ENCODE measurements at regions not wholly inside any gene's neighbourhood (a gene's known extent, or its start where the extent isn't known, plus 50 kb on each side); places are given as distances from the start of the nearest gene placed in this dataset.

DNA sequence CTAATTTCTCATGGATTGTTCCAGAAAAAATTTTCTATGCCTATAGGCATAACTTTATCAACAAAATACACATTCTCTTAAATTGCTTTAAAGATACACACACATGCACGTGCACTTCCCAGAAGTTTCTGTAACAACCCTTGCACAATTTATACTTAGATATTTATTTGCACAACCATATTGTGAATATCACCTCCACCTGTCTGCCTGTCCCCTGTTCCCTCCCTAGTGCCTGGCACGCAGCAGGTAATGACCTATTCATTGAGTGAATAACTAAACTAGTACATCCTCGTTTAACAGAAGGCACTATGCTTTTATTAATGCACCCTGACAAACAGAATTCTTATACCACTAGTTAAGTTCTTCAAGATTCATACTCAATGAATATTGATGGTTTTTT lies 198.9 kb downstream of the BCAS1 start:
- no peak for DNase-seq (ENCODE audit: low read depth in 1 of 2, low spot score in 1 of 2)
- Histone ChIP-seq H3K27me3 (no peaks in the 10 kb centered on the region), H3K9me3 (ENCODE audit: low read depth) (no peaks in the 10 kb centered on the region), H3K36me3 (no peaks in the 10 kb centered on the region), H3K4me1 (ENCODE audit: low read depth) (peaks cover 14% of the 10 kb centered on the region), H3K27ac (no peak overlapping the region), H3K4me3 (no peak overlapping the region)
- TF ChIP-seq, protein P1, sequence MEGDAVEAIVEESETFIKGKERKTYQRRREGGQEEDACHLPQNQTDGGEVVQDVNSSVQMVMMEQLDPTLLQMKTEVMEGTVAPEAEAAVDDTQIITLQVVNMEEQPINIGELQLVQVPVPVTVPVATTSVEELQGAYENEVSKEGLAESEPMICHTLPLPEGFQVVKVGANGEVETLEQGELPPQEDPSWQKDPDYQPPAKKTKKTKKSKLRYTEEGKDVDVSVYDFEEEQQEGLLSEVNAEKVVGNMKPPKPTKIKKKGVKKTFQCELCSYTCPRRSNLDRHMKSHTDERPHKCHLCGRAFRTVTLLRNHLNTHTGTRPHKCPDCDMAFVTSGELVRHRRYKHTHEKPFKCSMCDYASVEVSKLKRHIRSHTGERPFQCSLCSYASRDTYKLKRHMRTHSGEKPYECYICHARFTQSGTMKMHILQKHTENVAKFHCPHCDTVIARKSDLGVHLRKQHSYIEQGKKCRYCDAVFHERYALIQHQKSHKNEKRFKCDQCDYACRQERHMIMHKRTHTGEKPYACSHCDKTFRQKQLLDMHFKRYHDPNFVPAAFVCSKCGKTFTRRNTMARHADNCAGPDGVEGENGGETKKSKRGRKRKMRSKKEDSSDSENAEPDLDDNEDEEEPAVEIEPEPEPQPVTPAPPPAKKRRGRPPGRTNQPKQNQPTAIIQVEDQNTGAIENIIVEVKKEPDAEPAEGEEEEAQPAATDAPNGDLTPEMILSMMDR (IDR thresholded peaks at IDR 0.05; ENCODE audit: low read depth, low read length): no peak

DNA sequence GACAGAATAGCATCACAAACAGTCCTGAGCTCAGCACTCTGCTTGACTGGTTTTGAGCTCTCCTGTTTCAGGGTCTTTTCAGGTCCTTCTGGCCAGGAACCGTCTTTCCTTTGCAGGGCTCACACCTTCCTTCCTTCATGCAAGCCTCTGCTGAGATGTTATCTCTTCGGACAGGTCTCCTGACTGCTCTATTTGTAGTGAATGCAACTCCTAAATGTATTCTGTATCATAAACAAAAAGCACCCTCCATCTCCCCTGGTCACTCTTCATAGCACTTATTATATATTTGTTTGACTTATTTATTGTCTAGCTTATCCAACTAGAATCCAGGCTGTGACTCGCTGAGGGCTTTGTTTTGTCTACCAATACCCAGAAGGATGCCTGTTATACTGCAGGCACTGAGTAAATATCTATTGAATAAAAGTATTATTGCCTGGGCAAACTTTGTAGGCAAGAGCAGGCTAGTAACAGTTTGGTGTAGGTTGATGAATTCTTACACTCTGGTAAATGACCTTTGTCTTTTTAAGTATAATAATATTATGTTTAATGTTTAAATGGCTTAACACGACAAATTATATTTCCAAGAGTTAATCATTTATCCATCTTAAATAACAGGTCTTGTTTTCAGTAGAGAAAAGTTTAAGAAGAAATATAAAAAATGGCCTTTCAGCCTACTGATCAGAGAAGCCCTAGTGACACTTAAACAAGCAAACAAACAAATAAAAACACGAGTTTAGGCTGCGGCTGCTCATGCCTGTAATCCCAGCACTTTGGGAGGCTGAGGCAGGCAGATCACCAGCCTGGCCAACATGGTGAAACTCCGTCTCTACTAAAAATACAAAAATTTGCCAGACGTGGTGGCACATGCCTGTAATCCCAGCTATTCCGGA lies 199.7 kb downstream of the BCAS1 start:
- Histone ChIP-seq H3K27me3 (no peaks in the 10 kb centered on the region), H3K4me1 (ENCODE audit: low read depth) (peaks cover 23% of the 10 kb centered on the region), H3K9me3 (ENCODE audit: low read depth) (no peaks in the 10 kb centered on the region), H3K36me3 (no peaks in the 10 kb centered on the region), H3K4me3 (no peak overlapping the region), H3K27ac (no peak overlapping the region)
- TF ChIP-seq, protein P1 (IDR thresholded peaks at IDR 0.05; ENCODE audit: low read depth, low read length): no peak
- no peak for DNase-seq (ENCODE audit: low read depth in 1 of 2, low spot score in 1 of 2)

DNA sequence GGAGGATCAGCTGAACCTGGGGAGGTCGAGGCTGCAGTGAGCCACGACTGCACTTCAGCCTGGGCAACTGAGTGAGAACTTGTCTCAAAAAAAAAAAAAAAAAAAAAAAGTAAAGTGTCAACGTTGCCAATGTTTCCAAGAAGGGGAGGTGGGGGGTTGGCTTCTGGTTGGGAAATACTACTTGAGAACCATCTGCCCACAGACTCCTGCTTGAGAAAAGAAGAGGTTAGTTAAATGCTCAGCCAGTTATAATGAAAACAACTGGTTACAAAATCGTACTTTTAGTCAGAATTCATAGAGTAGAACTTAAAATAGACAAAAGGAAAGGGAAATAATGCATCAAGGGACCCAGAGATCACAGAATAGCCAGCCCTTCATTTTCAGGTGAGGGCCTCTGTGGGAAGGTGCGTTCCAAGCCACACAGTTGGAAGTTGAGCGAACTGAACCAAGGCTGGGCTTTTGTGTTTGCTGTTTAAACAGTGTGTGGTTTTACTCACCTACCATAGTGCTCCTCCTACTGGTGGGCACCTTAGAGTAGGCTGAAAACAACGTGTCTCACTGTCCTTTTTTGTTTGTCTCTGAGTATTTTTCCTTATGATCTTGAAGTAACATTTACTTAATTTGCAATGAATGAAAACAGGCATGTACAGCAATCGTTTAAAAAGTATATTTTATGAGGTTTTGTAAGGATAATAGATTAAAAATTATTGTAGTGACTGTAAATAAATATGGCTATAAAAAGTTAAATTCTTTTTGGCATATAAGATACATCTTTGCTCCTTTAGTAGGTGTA lies 200.7 kb downstream of the BCAS1 start:
- Histone ChIP-seq H3K36me3 (no peaks in the 10 kb centered on the region), H3K4me1 (ENCODE audit: low read depth) (peaks cover 32% of the 10 kb centered on the region), H3K9me3 (ENCODE audit: low read depth) (no peaks in the 10 kb centered on the region), H3K4me3 (no peak overlapping the region), H3K27ac (peak overlapping the region; percentile 11), H3K27me3 (no peaks in the 10 kb centered on the region)
- TF ChIP-seq, protein P1 (IDR thresholded peaks at IDR 0.05; ENCODE audit: low read depth, low read length): peak; percentile 88
- DNase-seq (ENCODE audit: low read depth in 1 of 2, low spot score in 1 of 2): peak; percentile 83

DNA sequence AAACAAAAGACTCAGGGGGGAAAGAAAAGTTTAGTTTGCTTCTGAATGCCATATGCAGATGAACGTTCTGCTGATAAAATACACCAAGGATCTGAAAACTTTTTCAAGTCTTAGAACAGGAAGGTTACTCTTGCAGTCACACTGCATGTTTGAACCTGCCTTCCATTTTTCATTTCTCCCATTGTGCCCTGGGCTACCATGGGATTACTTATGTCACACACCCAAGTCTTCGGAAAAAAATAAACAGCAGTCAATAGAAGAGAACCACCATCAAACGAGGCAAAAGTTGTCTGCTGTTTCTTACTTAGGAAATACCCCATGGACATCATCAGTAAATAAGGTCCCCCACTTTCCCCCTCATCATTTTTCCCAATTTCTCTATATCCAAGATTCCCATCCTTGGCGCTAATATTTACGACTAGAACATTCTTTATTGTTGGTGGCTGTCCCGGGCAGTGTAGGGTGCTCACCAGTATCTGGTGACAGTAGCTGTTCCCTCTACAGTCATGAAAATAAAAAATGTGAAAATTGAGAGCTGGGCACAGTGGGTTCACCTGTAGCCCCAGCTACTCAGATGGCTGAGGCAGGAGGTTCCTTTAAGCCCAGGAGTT lies 202.5 kb downstream of the BCAS1 start:
- peak overlapping the region; percentile 73 for H3K27ac ChIP-seq
- no peaks in the 10 kb centered on the region for H3K27me3 ChIP-seq
- H3K36me3 ChIP-seq: no peaks in the 10 kb centered on the region
- no peaks in the 10 kb centered on the region for H3K9me3 ChIP-seq (ENCODE audit: low read depth)
- no peak for DNase-seq (ENCODE audit: low read depth in 1 of 2, low spot score in 1 of 2)
- TF ChIP-seq, protein P1 (IDR thresholded peaks at IDR 0.05; ENCODE audit: low read depth, low read length): no peak
- no peak overlapping the region for H3K4me3 ChIP-seq
- peaks cover 42% of the 10 kb centered on the region for H3K4me1 ChIP-seq (ENCODE audit: low read depth)
